ENCODE measurements at regions not wholly inside any gene's neighbourhood (a gene's known extent, or its start where the extent isn't known, plus 50 kb on each side); places are given as distances from the start of the nearest gene placed in this dataset.

- no peak for FAIRE-seq
- Histone ChIP-seq H2BK5ac (ENCODE audit: low read depth, low read length) (no peak overlapping the region), H3K9me3 (ENCODE audit: insufficient read depth in 2 of 2, low read depth in 1 of 2, low read length in 1 of 2) (peaks cover 0 to 12% of the 10 kb centered on the region in 2 experiments; a peak in 2 of 4 replicates), H4K91ac (replicated peaks; ENCODE audit: insufficient read length, low read length) (no peak overlapping the region), H4K8ac (ENCODE audit: extremely low read depth, insufficient read depth, low read length) (no peak overlapping the region; the same call in 1 of the 2 replicates), H3K23me2 (ENCODE audit: low read depth, low read length) (no peaks in the 10 kb centered on the region), H3K18ac (ENCODE audit: extremely low read depth, low read length) (no peak overlapping the region), H3K79me1 (ENCODE audit: low read depth, low read length) (no peaks in the 10 kb centered on the region), H2AK5ac (ENCODE audit: low read depth, low read length) (no peak overlapping the region), H3K9ac (replicated peaks in 1 of 4; ENCODE audit: extremely low read depth in 1 of 4, low read depth in 3 of 4, low read length in 3 of 4) (no peak overlapping the region), H4K5ac (ENCODE audit: insufficient read length, low read depth, low read length) (no peak overlapping the region), H3K4ac (replicated peaks; ENCODE audit: insufficient read length, low read depth, low read length) (no peak overlapping the region), H3K4me2 (ENCODE audit: insufficient read depth in 1 of 2, low read depth in 2 of 2, low read length in 2 of 2) (no peak overlapping the region), H3K14ac (ENCODE audit: insufficient read length) (no peak overlapping the region), H2BK20ac (ENCODE audit: low read length) (no peak overlapping the region), H2BK120ac (replicated peaks; ENCODE audit: low read depth, low read length) (no peak overlapping the region), H3K36me3 (ENCODE audit: control insufficient read depth in 2 of 4, insufficient read depth in 4 of 4, low read length in 3 of 4) (no peaks in the 10 kb centered on the region), H4K20me1 (replicated peaks in 1 of 2; ENCODE audit: control insufficient read depth in 1 of 2, insufficient read depth in 2 of 2, low read length in 2 of 2) (peaks cover 0 to 2% of the 10 kb centered on the region in 2 experiments), H3K27me3 (replicated peaks in 1 of 4; ENCODE audit: control insufficient read depth in 3 of 4, extremely low read depth in 1 of 4, insufficient read depth in 3 of 4, low read length in 3 of 4) (peaks cover 0 to 10% (median 4%) of the 10 kb centered on the region in 4 experiments; a peak in 3 of 7 replicates), H3K4me3 (ENCODE audit: extremely low read depth in 1 of 4, insufficient read depth in 2 of 4, low read depth in 3 of 4, low read length in 4 of 4) (no peak overlapping the region), H2BK15ac (ENCODE audit: low read length) (no peak overlapping the region), H3K4me1 (replicated peaks in 1 of 4; ENCODE audit: control insufficient read depth in 3 of 4, insufficient read depth in 4 of 4, low read length in 3 of 4) (peaks cover 2 to 11% (median 5%) of the 10 kb centered on the region in 4 experiments; a peak in 6 of 7 replicates), H3K27ac (ENCODE audit: low read depth, low read length) (no peak overlapping the region), H3K79me2 (ENCODE audit: control insufficient read depth in 1 of 2, insufficient read depth in 2 of 2, low read length in 2 of 2) (no peaks in the 10 kb centered on the region), H3K56ac (replicated peaks; ENCODE audit: insufficient read length, low read depth, low read length) (no peak overlapping the region), H2BK12ac (ENCODE audit: low read depth, low read length) (no peak overlapping the region), H2AFZ (ENCODE audit: low read length) (no peak overlapping the region), H3K23ac (ENCODE audit: insufficient read length) (no peak overlapping the region)
- DNase-seq (ENCODE audit: low read depth in 1 of 2, low spot score in 2 of 2), result no peak
- CTCF ChIA-PET (ENCODE audit: partially characterized antibody), result interaction anchor here (0.7 to 1.8 kb wide), 5 partner anchors 11 to 179 kb away, joined by 3 to 8 read pairs (median 5); no protein-coding TSS in a partner anchor
- 89% methylated on average over 16 of the region's 18 CpGs; no CpG with 5 or more reads in 1 of the 2 experiments for WGBS, 2 experiments (ENCODE audit: extremely low coverage in 1 of 2, insufficient coverage in 1 of 2, insufficient read length in 1 of 2, insufficient replicate concordance in 2 of 2, low coverage in 1 of 2, low lambda C conversion rate in 2 of 2, missing lambda C conversion rate in 1 of 2)
- POLR2A ChIA-PET (ENCODE audit: partially characterized antibody), result no interaction called here
- TF ChIP-seq ATF3 (IDR thresholded peaks at IDR 0.05; ENCODE audit: insufficient read depth, low read depth, low read length) (no peak), SIX5 (IDR thresholded peaks at IDR 0.05; ENCODE audit: low read depth, low read length) (no peak)
Measured at GRCh38 chr2:120526997-120527945, 181.3 kb downstream of the INHBB start.
